GM12878 (cell line): ENCODE measurements at regions not wholly inside any gene's neighbourhood (a gene's known extent, or its start where the extent isn't known, plus 50 kb on each side); places are given as distances from the start of the nearest gene placed in this dataset.

Experiments
- ATAC-seq: fragments of 200-7000 bp; cut with Tn5 transposase; 3 replicates; pipeline ENCODE4 v1.9.1; 2020; ENCODE audit warnings: mild to moderate bottlenecking, moderate library complexity
- BruUV-seq: library from RNA; stranded (reverse); fragments of 400-500 nt; replicated peaks from 2 replicates; lab custom pipeline; 2021; lab: Mats Ljungman, UMichigan
- CTCF ChIA-PET: fragments of 300-600 bp; sonication (Branson Sonifier 250); formaldehyde crosslinking; extraction: SDS; loops from one replicate; lab custom pipeline; 2021; ENCODE audit warnings: inconsistent platforms; lab: Yijun Ruan, JAX
- POLR2A ChIA-PET: fragments of 350-600 bp; formaldehyde crosslinking; extraction: SDS; loops from one replicate; lab custom pipeline; 2021; ENCODE audit warnings: inconsistent platforms; lab: Charles Lee
- RAD21 ChIA-PET: fragments of 300-600 bp; sonication (Branson Sonifier 250); formaldehyde crosslinking; loops from one replicate; lab custom pipeline; 2023; ENCODE audit warnings: antibody characterized with exemption; ENCODE audit not compliant: unreplicated experiment; lab: Charles Lee
- SMC1A ChIA-PET: fragments of 300-600 bp; sonication (Branson Sonifier 250); formaldehyde crosslinking; loops from one replicate; lab custom pipeline; 2023; ENCODE audit not compliant: unreplicated experiment, uncharacterized antibody; lab: Charles Lee
- DNase-seq: peaks from one replicate; pipeline ENCODE4 v3.0.0-alpha.2; 2011; ENCODE audit warnings: low read depth, low spot score
- FAIRE-seq: peaks from 3 replicates; lab custom pipeline; 2011; peaks lifted over from hg19 to GRCh38; lab: Jason Lieb, UNC
- H2AFZ ChIP-seq: 2 replicates; pipeline ENCODE4 v1.6.0; 2011; ENCODE audit warnings: low read depth, low read length, control low read depth; ENCODE audit not compliant: control insufficient read depth
- H3K27ac ChIP-seq: 2 replicates; pipeline ENCODE4 v1.5.1; 2011; ENCODE audit warnings: control low read depth; ENCODE audit not compliant: control insufficient read depth, insufficient read depth
- H3K27me3 ChIP-seq, 2 experiments: replicated peaks in 1 of 2; 2 replicates each; pipeline versions ENCODE4 v1.6.0 to v1.6.1; 2011; ENCODE audit warnings: low read length in 1 of 2; ENCODE audit not compliant: control insufficient read depth in 2 of 2, insufficient read depth in 2 of 2
- H3K36me3 ChIP-seq, 2 experiments: 2 replicates each; pipeline ENCODE4 v1.5.1; 2011; ENCODE audit warnings: low read length in 1 of 2; ENCODE audit not compliant: control insufficient read depth in 2 of 2, insufficient read depth in 2 of 2
- H3K4me1 ChIP-seq: 2 replicates; pipeline ENCODE4 v1.6.1; 2011; ENCODE audit warnings: mild to moderate bottlenecking, low read length, moderate library complexity, mixed read lengths; ENCODE audit not compliant: control insufficient read depth, insufficient read depth
- H3K4me2 ChIP-seq: 2 replicates; pipeline ENCODE4 v1.6.0; 2011; ENCODE audit warnings: control low read depth; ENCODE audit not compliant: control insufficient read depth, insufficient read depth
- H3K4me3 ChIP-seq: fragments of 200-600 bp; sonication (generic); 2 replicates; pipeline ENCODE4 v1.5.1; 2016
- H3K79me2 ChIP-seq: 2 replicates; pipeline ENCODE4 v1.6.0; 2011; ENCODE audit warnings: low read length; ENCODE audit not compliant: control insufficient read depth, insufficient read depth
- H3K9ac ChIP-seq: 2 replicates; pipeline ENCODE4 v1.8.0; 2011; ENCODE audit warnings: low read length, control low read depth, mixed read lengths; ENCODE audit not compliant: control insufficient read depth, insufficient read depth
- H3K9me3 ChIP-seq: replicated peaks from 3 replicates; pipeline ENCODE4 v1.5.1; 2011; ENCODE audit warnings: mild to moderate bottlenecking, low read length; ENCODE audit not compliant: control insufficient read depth, insufficient read depth
- H4K20me1 ChIP-seq: 2 replicates; pipeline ENCODE4 v1.6.0; 2011; ENCODE audit not compliant: control insufficient read depth, insufficient read depth
- BCL11A ChIP-seq: IDR thresholded peaks from 2 replicates; pipeline ENCODE4 v1.6.1; 2011; ENCODE audit warnings: low read depth, low read length
- CREM ChIP-seq: IDR thresholded peaks from 2 replicates; pipeline ENCODE4 v1.6.1; 2014; ENCODE audit warnings: antibody characterized with exemption, low read depth
- EGR1 ChIP-seq, 2 experiments: IDR thresholded peaks; 1 replicate in 1 of 2; 2 replicates in 1 of 2; pipeline ENCODE4 v1.6.1; 2011 to 2012; ENCODE audit warnings: low read depth in 2 of 2, low read length in 2 of 2, borderline replicate concordance in 1 of 2, mild to moderate bottlenecking in 1 of 2, moderate library complexity in 1 of 2
- IKZF2 ChIP-seq, 2 experiments: fragments of 450-650 bp; IDR thresholded peaks; 2 replicates each; pipeline ENCODE4 v1.6.1; 2017; ENCODE audit warnings: mild to moderate bottlenecking in 2 of 2, moderate library complexity in 2 of 2
- KLF5 ChIP-seq: fragments of 450-650 bp; IDR thresholded peaks from 2 replicates; pipeline ENCODE4 v1.6.1; 2014; ENCODE audit warnings: mild to moderate bottlenecking; ENCODE audit not compliant: partially characterized antibody
- NKRF ChIP-seq: fragments of 450-650 bp; conservative IDR thresholded peaks from 2 replicates; pipeline ENCODE4 v1.6.1; 2017; ENCODE audit warnings: mild to moderate bottlenecking, moderate library complexity
- POU2F2 ChIP-seq: IDR thresholded peaks from 3 replicates; pipeline ENCODE4 v1.6.1; 2011; ENCODE audit warnings: low read depth, mild to moderate bottlenecking, low read length, borderline replicate concordance
- ZBED1 ChIP-seq: IDR thresholded peaks from 2 replicates; pipeline ENCODE4 v1.6.1; 2016; ENCODE audit warnings: borderline replicate concordance
- ZNF207 ChIP-seq: fragments of 450-650 bp; IDR thresholded peaks from 2 replicates; pipeline ENCODE4 v1.6.1; 2014; ENCODE audit warnings: antibody characterized with exemption, mild to moderate bottlenecking, borderline replicate concordance
- ZNF384 ChIP-seq: IDR thresholded peaks from 2 replicates; pipeline ENCODE4 v1.6.1; 2012; ENCODE audit warnings: low read depth, mild to moderate bottlenecking, low read length, improper control_type of control experiment, borderline replicate concordance
- ZSCAN29 ChIP-seq: fragments of 450-650 bp; IDR thresholded peaks from 2 replicates; pipeline ENCODE4 v1.6.1; 2017; ENCODE audit warnings: mild to moderate bottlenecking, moderate library complexity
- WGBS: methylation state at CpG from one replicate; pipeline ENCODE4 v1.1.6; 2016; ENCODE audit warnings: low lambda C conversion rate; ENCODE audit not compliant: insufficient replicate concordance, insufficient coverage; ENCODE audit errors: missing lambda C conversion rate; 5-methylcytosine and 5-hydroxymethylcytosine counted together
- in situ Hi-C: fragments of 300-500 bp; cut with MboI; formaldehyde crosslinking; loops from 9 replicates; pipeline ENCODE4 v1.14.3; 2018; ENCODE audit warnings: mixed read lengths
- intact Hi-C: fragments of 100-400 bp; cut with micrococcal nuclease; formaldehyde crosslinking; loops from one replicate; pipeline ENCODE4 v1.14.2; 2022; ENCODE audit not compliant: unreplicated experiment

DNA sequence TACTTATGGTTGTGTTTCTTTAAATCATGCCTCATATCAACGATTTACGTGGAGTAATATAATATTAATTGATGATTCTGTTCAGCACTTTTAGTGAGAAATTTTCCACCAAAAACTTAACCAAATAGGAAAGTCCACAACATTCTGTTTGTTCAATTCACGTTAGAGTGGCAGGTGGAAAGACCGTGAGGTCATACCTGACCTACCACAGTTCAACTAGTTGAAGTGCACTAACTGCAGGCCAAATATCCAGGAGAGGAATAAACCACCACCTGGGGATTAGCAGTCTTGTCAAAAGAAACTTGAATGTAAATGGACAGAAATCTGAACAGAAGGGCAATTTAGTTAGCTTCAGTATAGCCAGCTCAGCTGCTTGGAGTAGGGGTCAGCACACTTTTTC is 577.7 kb downstream of the KIF4B start (continued):
- no peak for TF ChIP-seq POU2F2

GRCh38 chr5:155594270-155594669 is 580.7 kb downstream of the KIF4B start:
- ChIA-PET CTCF (no interaction called here), POLR2A (no interaction called here), RAD21 (no interaction called here), SMC1A (no interaction called here)
- Histone ChIP-seq H2AFZ (no peak overlapping the region), H3K36me3 (no peaks in the 10 kb centered on the region), H3K4me3 (no peak overlapping the region), H3K9ac (no peak overlapping the region), H3K4me2 (no peak overlapping the region), H3K79me2 (no peaks in the 10 kb centered on the region), H3K4me1 (no peaks in the 10 kb centered on the region)
- DNase-seq (no peak), ATAC-seq (no peak)
- WGBS: 0% methylated on average over 1 of the region's 1 CpG
- BruUV-seq: no TSS peak
- TF ChIP-seq NKRF (no peak), BCL11A (no peak), ZBED1 (no peak), ZSCAN29 (no peak), ZNF207 (no peak), EGR1 (IDR thresholded peaks at IDR 0.05; ENCODE audit: borderline replicate concordance in 1 of 2, low read depth in 2 of 2, low read length in 2 of 2) (no peak), CREM (no peak), KLF5 (no peak), IKZF2 (IDR thresholded peaks at IDR 0.05) (no peak), ZNF384 (no peak)
- TF ChIP-seq, all 136 proteins: peak for 0
- in situ Hi-C loops (no loop called here), intact Hi-C loops (no loop called here)
- Histone ChIP-seq H3K9me3 (no peaks in the 10 kb centered on the region), H3K27ac (no peak overlapping the region), H3K27me3 (no peaks in the 10 kb centered on the region), H4K20me1 (no peaks in the 10 kb centered on the region)
- no peak for FAIRE-seq
